Breast epithelium (tissue), 4 donors: ENCODE measurements at regions not wholly inside any gene's neighbourhood (a gene's known extent, or its start where the extent isn't known, plus 50 kb on each side); places are given as distances from the start of the nearest gene placed in this dataset.

Experiments
- DNase-seq, 2 donors: peaks; one replicate each; pipeline ENCODE4 v3.0.0-alpha.2; 2019; ENCODE audit warnings: low spot score in 2 of 2
- H3K27ac ChIP-seq, 2 donors: fragments of 200-600 bp; sonication (generic) in 1 of 2; one replicate each; pipeline ENCODE4 v1.5.1; 2016 to 2019; ENCODE audit warnings: mild to moderate bottlenecking in 1 of 2
- H3K27me3 ChIP-seq, 2 donors: fragments of 200-600 bp; sonication (generic) in 1 of 2; one replicate each; pipeline versions ENCODE4 v1.5.1 to v1.6.0; 2017 to 2019; ENCODE audit warnings: control low read depth in 1 of 2, mild to moderate bottlenecking in 1 of 2
- H3K36me3 ChIP-seq: fragments of 200-600 bp; one replicate; pipeline ENCODE4 v1.5.1; 2019
- H3K4me1 ChIP-seq, 2 donors: fragments of 200-600 bp; sonication (generic); one replicate each; pipeline ENCODE4 v1.5.1; 2016 to 2019; ENCODE audit warnings: control low read depth in 1 of 2
- H3K4me3 ChIP-seq, 3 donors: fragments of 200-600 bp; sonication (generic); 1 replicate in 2 of 3; 2 replicates in 1 of 3; pipeline ENCODE4 v1.5.1; 2016 to 2019; ENCODE audit warnings: mild to moderate bottlenecking in 3 of 3, moderate library complexity in 2 of 3
- H3K9me3 ChIP-seq, 2 donors: fragments of 200-600 bp; sonication (generic) in 1 of 2; one replicate each; pipeline ENCODE4 v1.5.1; 2016 to 2019; ENCODE audit warnings: control low read depth in 1 of 2
- POLR2A ChIP-seq: fragments of 450-650 bp; IDR thresholded peaks from one replicate; pipeline ENCODE4 v1.6.1; 2016; ENCODE audit warnings: antibody characterized with exemption, mild to moderate bottlenecking, moderate library complexity
- POLR2AphosphoS5 ChIP-seq, 3 donors: sonication (generic); formaldehyde crosslinking; IDR thresholded peaks; one replicate each; pipeline ENCODE4 v1.6.1; 2017; ENCODE audit warnings: antibody characterized with exemption in 3 of 3
- intact Hi-C: fragments of 100-400 bp; cut with DNase I; formaldehyde crosslinking; loops from one replicate; pipeline ENCODE4 v1.15.1; 2023; ENCODE audit warnings: low total_unique reads
- TF ChIP-seq, protein P1 (sequence below), 3 donors: fragments of 450-650 bp; IDR thresholded peaks; one replicate each; pipeline ENCODE4 v1.5.1; 2016 to 2017; ENCODE audit warnings: antibody characterized with exemption in 3 of 3, mild to moderate bottlenecking in 3 of 3, moderate library complexity in 3 of 3

DNA sequence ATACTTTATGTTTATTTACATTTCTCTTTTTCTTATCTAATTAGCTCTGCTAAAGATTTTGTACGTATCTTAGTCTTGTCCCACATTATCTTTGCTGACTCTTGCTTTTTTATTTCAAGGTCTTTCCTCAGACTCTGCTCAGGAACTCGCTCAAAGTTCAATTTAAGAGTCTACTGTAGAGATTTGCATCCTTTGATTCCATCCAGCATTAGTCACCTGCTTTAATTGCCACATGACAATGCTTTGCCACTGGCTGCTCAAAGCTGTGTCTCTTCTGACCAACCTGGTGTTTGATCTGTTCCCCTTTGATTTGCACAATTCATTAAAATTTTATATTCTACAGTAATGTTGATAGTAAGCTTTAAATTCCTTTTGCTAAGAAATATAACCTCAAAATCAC, 157.9 kb upstream of the FREM2 start:
- H3K27me3 ChIP-seq: peaks cover 0 to 3% of the 10 kb centered on the region in 2 donors
- H3K9me3 ChIP-seq: no peaks in the 10 kb centered on the region
- no peak for DNase-seq
- H3K4me1 ChIP-seq: no peaks in the 10 kb centered on the region
- H3K4me3 ChIP-seq: no peak overlapping the region
- intact Hi-C loops: no loop called here
- no peak overlapping the region for H3K27ac ChIP-seq
- H3K36me3 ChIP-seq: no peaks in the 10 kb centered on the region
- TF ChIP-seq POLR2A (no peak), POLR2AphosphoS5 (IDR thresholded peaks at IDR 0.05) (no peak)

DNA sequence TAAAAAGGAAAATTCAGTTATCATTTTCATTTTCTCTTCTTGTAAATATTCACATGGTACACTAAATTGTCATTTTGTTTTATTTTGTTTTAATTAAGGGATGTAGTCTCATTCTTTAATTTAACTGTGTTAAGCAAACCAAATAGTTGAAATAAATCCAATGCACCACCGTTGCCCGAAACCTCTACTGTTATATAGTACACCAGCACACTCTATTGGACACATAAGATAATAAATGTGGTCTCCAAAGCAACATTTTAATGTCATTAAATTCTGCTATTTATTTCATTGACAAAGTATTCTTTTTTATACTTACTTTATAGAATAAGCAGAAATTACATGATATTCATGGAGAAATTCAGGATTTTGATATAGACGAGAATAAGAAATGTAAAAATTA, 156.4 kb upstream of the FREM2 start:
- Histone ChIP-seq H3K4me3 (no peak overlapping the region), H3K9me3 (no peaks in the 10 kb centered on the region), H3K27ac (no peak overlapping the region), H3K36me3 (no peaks in the 10 kb centered on the region), H3K27me3 (peaks cover 0 to 3% of the 10 kb centered on the region in 2 donors), H3K4me1 (no peaks in the 10 kb centered on the region)
- DNase-seq: no peak
- TF ChIP-seq POLR2AphosphoS5 (IDR thresholded peaks at IDR 0.05) (no peak), POLR2A (no peak)
- TF ChIP-seq, protein P1, sequence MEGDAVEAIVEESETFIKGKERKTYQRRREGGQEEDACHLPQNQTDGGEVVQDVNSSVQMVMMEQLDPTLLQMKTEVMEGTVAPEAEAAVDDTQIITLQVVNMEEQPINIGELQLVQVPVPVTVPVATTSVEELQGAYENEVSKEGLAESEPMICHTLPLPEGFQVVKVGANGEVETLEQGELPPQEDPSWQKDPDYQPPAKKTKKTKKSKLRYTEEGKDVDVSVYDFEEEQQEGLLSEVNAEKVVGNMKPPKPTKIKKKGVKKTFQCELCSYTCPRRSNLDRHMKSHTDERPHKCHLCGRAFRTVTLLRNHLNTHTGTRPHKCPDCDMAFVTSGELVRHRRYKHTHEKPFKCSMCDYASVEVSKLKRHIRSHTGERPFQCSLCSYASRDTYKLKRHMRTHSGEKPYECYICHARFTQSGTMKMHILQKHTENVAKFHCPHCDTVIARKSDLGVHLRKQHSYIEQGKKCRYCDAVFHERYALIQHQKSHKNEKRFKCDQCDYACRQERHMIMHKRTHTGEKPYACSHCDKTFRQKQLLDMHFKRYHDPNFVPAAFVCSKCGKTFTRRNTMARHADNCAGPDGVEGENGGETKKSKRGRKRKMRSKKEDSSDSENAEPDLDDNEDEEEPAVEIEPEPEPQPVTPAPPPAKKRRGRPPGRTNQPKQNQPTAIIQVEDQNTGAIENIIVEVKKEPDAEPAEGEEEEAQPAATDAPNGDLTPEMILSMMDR (IDR thresholded peaks at IDR 0.05): peak in 1 of 3 donors; percentile 9
- intact Hi-C loops: no loop called here

DNA sequence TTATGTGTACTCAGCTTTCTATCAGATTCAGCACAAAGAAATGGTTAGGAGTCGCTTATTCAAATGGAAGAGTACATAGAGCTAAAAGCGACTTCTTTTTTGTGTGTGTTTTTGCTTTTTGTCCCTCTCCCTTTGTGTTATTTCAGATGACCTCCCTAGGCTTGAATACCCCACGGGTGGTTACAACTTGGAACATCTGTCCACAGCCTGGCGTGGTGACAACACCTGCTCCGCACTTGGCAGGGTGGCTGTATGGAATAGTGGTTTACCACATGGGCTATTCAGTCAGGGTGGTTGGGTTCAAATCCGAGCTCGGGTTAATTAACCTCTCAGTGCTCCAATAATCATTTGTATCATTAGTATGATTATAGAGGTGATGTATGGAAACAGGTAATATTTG, 151.6 kb upstream of the FREM2 start:
- H3K27ac ChIP-seq: no peak overlapping the region
- no peaks in the 10 kb centered on the region for H3K36me3 ChIP-seq
- no peak for DNase-seq
- H3K4me1 ChIP-seq: no peaks in the 10 kb centered on the region
- TF ChIP-seq POLR2A (no peak), POLR2AphosphoS5 (IDR thresholded peaks at IDR 0.05) (no peak)
- TF ChIP-seq, protein P1 (IDR thresholded peaks at IDR 0.05): no peak
- H3K9me3 ChIP-seq: no peaks in the 10 kb centered on the region
- H3K27me3 ChIP-seq: peaks cover 0 to 3% of the 10 kb centered on the region in 2 donors
- intact Hi-C loops: no loop called here
- H3K4me3 ChIP-seq: no peak overlapping the region

DNA sequence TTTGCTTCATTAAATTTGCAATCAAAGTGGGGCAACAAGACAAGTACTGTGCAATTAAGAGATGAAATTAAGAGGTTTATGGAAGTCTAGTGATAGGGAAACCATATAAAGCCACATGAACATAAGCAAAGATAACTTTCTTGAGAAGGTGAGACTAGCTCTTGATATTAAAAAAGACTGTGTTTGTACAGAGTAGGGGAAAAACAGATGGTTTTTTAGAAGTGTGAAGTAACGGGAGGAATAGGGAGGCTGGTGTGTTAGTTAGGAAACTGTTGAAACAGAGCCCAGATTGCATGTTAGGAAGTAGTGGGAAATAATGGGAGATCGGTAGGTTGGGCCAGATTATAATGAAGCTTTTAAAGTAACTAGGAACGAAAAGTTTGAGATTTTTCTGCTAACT, 149.8 kb upstream of the FREM2 start:
- H3K9me3 ChIP-seq: no peaks in the 10 kb centered on the region
- intact Hi-C loops: no loop called here
- no peak overlapping the region for H3K27ac ChIP-seq
- no peak overlapping the region for H3K4me3 ChIP-seq
- H3K4me1 ChIP-seq: no peaks in the 10 kb centered on the region
- DNase-seq: no peak
- H3K36me3 ChIP-seq: no peaks in the 10 kb centered on the region
- TF ChIP-seq, protein P1 (IDR thresholded peaks at IDR 0.05): no peak
- TF ChIP-seq POLR2AphosphoS5 (IDR thresholded peaks at IDR 0.05): no peak
- no peak for TF ChIP-seq POLR2A
- H3K27me3 ChIP-seq: no peaks in the 10 kb centered on the region

DNA sequence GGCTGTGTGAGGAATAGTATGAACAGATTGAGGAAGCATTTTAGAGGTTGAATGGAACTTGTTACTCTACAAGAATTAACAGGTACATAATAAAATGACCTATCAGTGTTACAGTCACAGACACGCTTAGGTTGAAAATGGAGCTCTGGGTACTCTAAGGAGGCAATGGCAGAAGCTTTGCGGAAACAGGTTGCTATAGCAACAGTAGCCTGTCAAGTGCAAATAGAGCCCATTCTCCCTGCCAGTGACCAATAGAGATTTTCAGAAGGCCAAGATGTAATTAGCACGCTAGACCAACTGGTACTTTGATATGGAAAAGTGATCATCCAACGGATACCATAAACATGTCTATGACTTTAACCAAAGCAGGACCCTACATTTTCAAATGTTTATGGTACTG, 148.5 kb upstream of the FREM2 start:
- no peaks in the 10 kb centered on the region for H3K4me1 ChIP-seq
- no peak for DNase-seq
- H3K36me3 ChIP-seq: no peaks in the 10 kb centered on the region
- TF ChIP-seq POLR2AphosphoS5 (IDR thresholded peaks at IDR 0.05) (no peak), POLR2A (no peak)
- TF ChIP-seq, protein P1 (IDR thresholded peaks at IDR 0.05): no peak
- intact Hi-C loops: no loop called here
- H3K27ac ChIP-seq: no peak overlapping the region
- no peak overlapping the region for H3K4me3 ChIP-seq
- no peaks in the 10 kb centered on the region for H3K27me3 ChIP-seq
- H3K9me3 ChIP-seq: no peaks in the 10 kb centered on the region

DNA sequence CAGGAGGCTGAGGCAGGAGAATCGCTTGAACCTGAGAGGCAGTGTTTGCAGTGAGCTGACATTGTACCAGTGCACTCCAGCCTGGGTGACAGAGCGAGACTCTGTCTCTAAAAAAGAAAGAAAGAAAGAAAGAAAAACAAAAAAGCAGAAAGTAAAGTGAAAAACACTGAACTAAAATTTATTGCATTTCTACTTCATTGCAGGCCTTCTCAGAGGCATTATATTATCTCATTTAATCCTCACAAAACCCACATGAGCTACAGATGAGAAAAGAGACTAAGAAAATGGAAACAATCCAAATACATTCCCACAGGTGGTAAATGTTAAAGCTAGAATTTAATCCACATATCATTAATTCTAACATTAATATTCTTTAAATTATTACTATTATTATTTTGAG, 147.2 kb upstream of the FREM2 start:
- no peak for DNase-seq
- H3K9me3 ChIP-seq: no peaks in the 10 kb centered on the region
- no peaks in the 10 kb centered on the region for H3K36me3 ChIP-seq
- no peaks in the 10 kb centered on the region for H3K4me1 ChIP-seq
- no peak overlapping the region for H3K4me3 ChIP-seq
- TF ChIP-seq POLR2A: no peak
- TF ChIP-seq, protein P1 (IDR thresholded peaks at IDR 0.05): no peak
- no peak for TF ChIP-seq POLR2AphosphoS5 (IDR thresholded peaks at IDR 0.05)
- no peak overlapping the region for H3K27ac ChIP-seq
- no peaks in the 10 kb centered on the region for H3K27me3 ChIP-seq
- intact Hi-C loops: no loop called here
